ENCODE measurements at regions not wholly inside any gene's neighbourhood (a gene's known extent, or its start where the extent isn't known, plus 50 kb on each side); places are given as distances from the start of the nearest gene placed in this dataset.

GRCh38 chr1:99595041-99595440 lies 50.9 kb upstream of the PALMD start:
- Histone ChIP-seq H3K4me3 (no peak overlapping the region), H3K36me3 (no peaks in the 10 kb centered on the region), H3K4me1 (no peaks in the 10 kb centered on the region), H3K27ac (no peak overlapping the region), H3K27me3 (no peaks in the 10 kb centered on the region), H3K9me3 (no peaks in the 10 kb centered on the region)
- intact Hi-C loops (cut with DNase I) = no loop called here
- TF ChIP-seq CTCF (IDR thresholded peaks at IDR 0.05) = no peak
- DNase-seq (ENCODE audit: low spot score in 2 of 2) = no peak

- intact Hi-C loops (cut with DNase I) = no loop called here
- no peak for TF ChIP-seq CTCF (IDR thresholded peaks at IDR 0.05)
- no peaks in the 10 kb centered on the region for H3K27me3 ChIP-seq
- H3K9me3 ChIP-seq = no peaks in the 10 kb centered on the region
- no peak for DNase-seq (ENCODE audit: low spot score in 2 of 2)
- H3K36me3 ChIP-seq = no peaks in the 10 kb centered on the region
- H3K4me3 ChIP-seq = no peak overlapping the region
- H3K27ac ChIP-seq = no peak overlapping the region
- H3K4me1 ChIP-seq = no peaks in the 10 kb centered on the region
These were observed 50.5 kb upstream of the PALMD start for GRCh38 chr1:99595441-99595840.

Measured in ascending aorta (tissue), 2 donors.